ENCODE measurements at regions not wholly inside any gene's neighbourhood (a gene's known extent, or its start where the extent isn't known, plus 50 kb on each side); places are given as distances from the start of the nearest gene placed in this dataset.

GRCh38 chr18:47689371-47689770 lies 241.1 kb downstream of the SMAD2 start:
- TF ChIP-seq CTCF (IDR thresholded peaks at IDR 0.05), result no peak
- Mint-ChIP-seq H3K36me3 (ENCODE audit: low read depth) (no peaks in the 10 kb centered on the region), H3K4me1 (no peaks in the 10 kb centered on the region)

GRCh38 chr18:47686806-47687205 lies 243.7 kb downstream of the SMAD2 start:
- Mint-ChIP-seq H3K27me3 (ENCODE audit: low read depth, poor library complexity) (peaks cover 25% of the 10 kb centered on the region), H3K4me3 (no peak overlapping the region), H3K36me3 (ENCODE audit: low read depth) (no peaks in the 10 kb centered on the region), H3K27ac (no peak overlapping the region), H3K9me3 (no peaks in the 10 kb centered on the region), H3K4me1 (no peaks in the 10 kb centered on the region)
- no peak for TF ChIP-seq CTCF (IDR thresholded peaks at IDR 0.05)
- DNase-seq, result no peak

More at GRCh38 chr18:47689371-47689770, 241.1 kb downstream of the SMAD2 start:
- no peaks in the 10 kb centered on the region for H3K9me3 Mint-ChIP-seq
- no peak overlapping the region for H3K27ac Mint-ChIP-seq
- peaks cover 27% of the 10 kb centered on the region for H3K27me3 Mint-ChIP-seq (ENCODE audit: low read depth, poor library complexity)
- no peak for DNase-seq
- no peak overlapping the region for H3K4me3 Mint-ChIP-seq

- H3K36me3 Mint-ChIP-seq (ENCODE audit: low read depth), result no peaks in the 10 kb centered on the region
- TF ChIP-seq CTCF (IDR thresholded peaks at IDR 0.05), result no peak
- no peaks in the 10 kb centered on the region for H3K9me3 Mint-ChIP-seq
- no peak for DNase-seq
- no peaks in the 10 kb centered on the region for H3K4me1 Mint-ChIP-seq
- H3K4me3 Mint-ChIP-seq, result no peak overlapping the region
- peaks cover 16% of the 10 kb centered on the region for H3K27me3 Mint-ChIP-seq (ENCODE audit: low read depth, poor library complexity)
- no peak overlapping the region for H3K27ac Mint-ChIP-seq
These were observed 246.7 kb downstream of the SMAD2 start for GRCh38 chr18:47683774-47684173.

- H3K27ac Mint-ChIP-seq, result no peak overlapping the region
These were observed 247.6 kb downstream of the SMAD2 start for GRCh38 chr18:47682876-47683275.

GRCh38 chr18:47680488-47680887 lies 250.0 kb downstream of the SMAD2 start:
- Mint-ChIP-seq H3K27me3 (ENCODE audit: low read depth, poor library complexity) (peaks cover 8% of the 10 kb centered on the region), H3K36me3 (ENCODE audit: low read depth) (no peaks in the 10 kb centered on the region), H3K4me3 (no peak overlapping the region), H3K9me3 (no peaks in the 10 kb centered on the region), H3K4me1 (no peaks in the 10 kb centered on the region), H3K27ac (no peak overlapping the region)
- TF ChIP-seq CTCF (IDR thresholded peaks at IDR 0.05), result no peak
- no peak for DNase-seq

More at GRCh38 chr18:47682876-47683275, 247.6 kb downstream of the SMAD2 start:
- no peak for DNase-seq
- Mint-ChIP-seq H3K9me3 (no peaks in the 10 kb centered on the region), H3K4me1 (no peaks in the 10 kb centered on the region), H3K27me3 (ENCODE audit: low read depth, poor library complexity) (peaks cover 16% of the 10 kb centered on the region), H3K36me3 (ENCODE audit: low read depth) (no peaks in the 10 kb centered on the region), H3K4me3 (no peak overlapping the region)
- TF ChIP-seq CTCF (IDR thresholded peaks at IDR 0.05), result no peak

GRCh38 chr18:47679864-47680263 lies 250.6 kb downstream of the SMAD2 start:
- H3K4me3 Mint-ChIP-seq, result no peak overlapping the region

More at GRCh38 chr18:47679864-47680263, 250.6 kb downstream of the SMAD2 start:
- Mint-ChIP-seq H3K9me3 (no peaks in the 10 kb centered on the region), H3K4me1 (no peaks in the 10 kb centered on the region), H3K36me3 (ENCODE audit: low read depth) (no peaks in the 10 kb centered on the region), H3K27me3 (ENCODE audit: low read depth, poor library complexity) (peaks cover 8% of the 10 kb centered on the region), H3K27ac (no peak overlapping the region)
- no peak for TF ChIP-seq CTCF (IDR thresholded peaks at IDR 0.05)
- no peak for DNase-seq
